Tibial nerve (tissue), 4 donors: ENCODE measurements at regions not wholly inside any gene's neighbourhood (a gene's known extent, or its start where the extent isn't known, plus 50 kb on each side); places are given as distances from the start of the nearest gene placed in this dataset.
A peak's percentile ranks its signal among the peaks of the same experiment; 100 is the strongest.
"Not testable (repeated sequence)": the region's sequence is repeated elsewhere in the genome, so short reads cannot be mapped to it uniquely, and the experiment has no call there.

Experiments used
- DNase-seq, 2 donors: peaks; one replicate each; pipeline ENCODE4 v3.0.0-alpha.2; 2019; ENCODE audit warnings: low spot score in 2 of 2
- H3K27ac ChIP-seq, 4 donors: fragments of 200-600 bp; sonication (generic) in 3 of 4; one replicate each; pipeline ENCODE4 v1.5.1; 2017 to 2019; ENCODE audit warnings: mild to moderate bottlenecking in 1 of 4
- H3K27me3 ChIP-seq, 2 donors: fragments of 200-600 bp; sonication (generic) in 1 of 2; one replicate each; pipeline versions ENCODE4 v1.5.1 to v1.6.0; 2017 to 2019
- H3K36me3 ChIP-seq, 3 donors: fragments of 200-600 bp; sonication (generic); one replicate each; pipeline ENCODE4 v1.5.1; 2018 to 2019
- H3K4me1 ChIP-seq, 4 donors: fragments of 200-600 bp; sonication (generic) in 3 of 4; one replicate each; pipeline ENCODE4 v1.5.1; 2017 to 2019
- H3K4me3 ChIP-seq, 4 donors: fragments of 200-600 bp; sonication (generic) in 3 of 4; one replicate each; pipeline ENCODE4 v1.5.1; 2017 to 2019; ENCODE audit warnings: mild to moderate bottlenecking in 1 of 4, moderate library complexity in 1 of 4
- H3K9me3 ChIP-seq, 4 donors: fragments of 200-600 bp; sonication (generic) in 3 of 4; one replicate each; pipeline ENCODE4 v1.5.1; 2017 to 2019
- CTCF ChIP-seq, 5 experiments: fragments of 200-600 bp in 3 of 5; fragments of 450-650 bp in 2 of 5; sonication (generic) in 3 of 5; IDR thresholded peaks; one replicate each; pipeline ENCODE4 v1.5.1; 2016 to 2019; ENCODE audit warnings: antibody characterized with exemption in 5 of 5, mild to moderate bottlenecking in 3 of 5, moderate library complexity in 2 of 5
- EP300 ChIP-seq, 2 donors: sonication (generic); formaldehyde crosslinking; IDR thresholded peaks; one replicate each; pipeline ENCODE4 v1.6.1; 2017; ENCODE audit warnings: antibody characterized with exemption in 2 of 2, mild to moderate bottlenecking in 1 of 2
- POLR2A ChIP-seq, 2 donors: fragments of 450-650 bp; IDR thresholded peaks; one replicate each; pipeline ENCODE4 v1.6.1; 2017; ENCODE audit warnings: antibody characterized with exemption in 2 of 2, mild to moderate bottlenecking in 2 of 2, moderate library complexity in 2 of 2
- WGBS, 2 donors: methylation state at CpG; one replicate each; pipeline ENCODE4 v1.1.5; 2018; 5-methylcytosine and 5-hydroxymethylcytosine counted together

GRCh38 chr2:215791481-215791937 lies 221.8 kb downstream of the MREG start:
- TF ChIP-seq POLR2A (IDR thresholded peaks at IDR 0.05) (no peak), EP300 (IDR thresholded peaks at IDR 0.05) (no peak), CTCF (IDR thresholded peaks at IDR 0.05) (no peak)
- Histone ChIP-seq H3K9me3 (no peaks in the 10 kb centered on the region), H3K36me3 (no peaks in the 10 kb centered on the region), H3K4me3 (no peak overlapping the region), H3K4me1 (peaks cover 0 to 31% (median 0%) of the 10 kb centered on the region in 4 donors), H3K27ac (peak overlapping the region in 1 of 4 donors; percentile 4), H3K27me3 (no peaks in the 10 kb centered on the region)
- DNase-seq: no peak
- 70 to 79% methylated on average over 4 of the region's 4 CpGs for WGBS, 2 donors

- 71 to 75% methylated on average over 6 of the region's 6 CpGs for WGBS, 2 donors
- H3K9me3 ChIP-seq: no peaks in the 10 kb centered on the region
- no peak for TF ChIP-seq CTCF (IDR thresholded peaks at IDR 0.05)
- no peak for TF ChIP-seq EP300 (IDR thresholded peaks at IDR 0.05)
- no peak for TF ChIP-seq POLR2A (IDR thresholded peaks at IDR 0.05)
- no peaks in the 10 kb centered on the region for H3K27me3 ChIP-seq
- H3K36me3 ChIP-seq: no peaks in the 10 kb centered on the region
- peak overlapping the region in 1 of 4 donors; percentile 4 for H3K27ac ChIP-seq
- H3K4me3 ChIP-seq: no peak overlapping the region
- DNase-seq: no peak
- peaks cover 0 to 23% (median 0%) of the 10 kb centered on the region in 4 donors for H3K4me1 ChIP-seq
These were observed 222.6 kb downstream of the MREG start for GRCh38 chr2:215790523-215791421.

GRCh38 chr2:215787565-215788178 lies 225.7 kb downstream of the MREG start:
- Histone ChIP-seq H3K9me3 (no peaks in the 10 kb centered on the region), H3K27me3 (no peaks in the 10 kb centered on the region), H3K4me1 (peaks cover 0 to 8% (median 0%) of the 10 kb centered on the region in 4 donors), H3K4me3 (no peak overlapping the region), H3K27ac (no peak overlapping the region), H3K36me3 (no peaks in the 10 kb centered on the region)
- TF ChIP-seq EP300 (IDR thresholded peaks at IDR 0.05) (no peak), POLR2A (IDR thresholded peaks at IDR 0.05) (no peak), CTCF (IDR thresholded peaks at IDR 0.05) (no peak)
- 90 to 94% methylated on average over 7 of the region's 7 CpGs for whole genome bisulfite sequencing, 2 donors
- no peak for DNase-seq

GRCh38 chr2:215787025-215787424 lies 226.3 kb downstream of the MREG start:
- H3K9me3 ChIP-seq: no peaks in the 10 kb centered on the region
- WGBS, 2 donors: 88% methylated on average over 3 of the region's 3 CpGs
- H3K27me3 ChIP-seq: no peaks in the 10 kb centered on the region
- H3K4me1 ChIP-seq: peaks cover 0 to 8% (median 0%) of the 10 kb centered on the region in 4 donors
- H3K36me3 ChIP-seq: no peaks in the 10 kb centered on the region
- DNase-seq: no peak
- no peak overlapping the region for H3K27ac ChIP-seq
- TF ChIP-seq CTCF (IDR thresholded peaks at IDR 0.05) (no peak), EP300 (IDR thresholded peaks at IDR 0.05) (no peak), POLR2A (IDR thresholded peaks at IDR 0.05) (no peak)
- H3K4me3 ChIP-seq: no peak overlapping the region

- TF ChIP-seq POLR2A (IDR thresholded peaks at IDR 0.05) (no peak), CTCF (IDR thresholded peaks at IDR 0.05) (no peak), EP300 (IDR thresholded peaks at IDR 0.05) (no peak)
- Histone ChIP-seq H3K4me1 (no peaks in the 10 kb centered on the region), H3K36me3 (no peaks in the 10 kb centered on the region), H3K27me3 (no peaks in the 10 kb centered on the region), H3K9me3 (no peaks in the 10 kb centered on the region), H3K4me3 (no peak overlapping the region), H3K27ac (no peak overlapping the region)
- 34 to 36% methylated on average over 3 of the region's 3 CpGs for WGBS, 2 donors
- no peak for DNase-seq
These were observed 229.0 kb downstream of the MREG start for GRCh38 chr2:215784371-215784783.

- 94 to 95% methylated on average over 7 of the region's 7 CpGs for WGBS, 2 donors
- H3K9me3 ChIP-seq, H3K27ac ChIP-seq: not testable (repeated sequence)
These were observed 229.7 kb downstream of the MREG start for GRCh38 chr2:215783640-215784039.

More at GRCh38 chr2:215783640-215784039, 229.7 kb downstream of the MREG start:
- not testable (repeated sequence) for DNase-seq, H3K36me3 ChIP-seq, H3K27me3 ChIP-seq, H3K4me3 ChIP-seq, H3K4me1 ChIP-seq
